ENCODE measurements at regions not wholly inside any gene's neighbourhood (a gene's known extent, or its start where the extent isn't known, plus 50 kb on each side); places are given as distances from the start of the nearest gene placed in this dataset.

- Mint-ChIP-seq H3K4me3 (no peak overlapping the region), H3K27ac (no peak overlapping the region), H3K36me3 (ENCODE audit: low read depth) (no peaks in the 10 kb centered on the region), H3K4me1 (peaks cover 37% of the 10 kb centered on the region), H3K9me3 (no peaks in the 10 kb centered on the region), H3K27me3 (ENCODE audit: insufficient read depth, low read depth, poor library complexity) (peaks cover 6% of the 10 kb centered on the region)
- TF ChIP-seq JUNB (IDR thresholded peaks at IDR 0.05; ENCODE audit: unreplicated experiment) (no peak), EZH2 (IDR thresholded peaks at IDR 0.05; ENCODE audit: low read depth, unreplicated experiment) (no peak), STAT1 (IDR thresholded peaks at IDR 0.05; ENCODE audit: unreplicated experiment) (no peak), ZNF462 (CRISPR knock-in tag; IDR thresholded peaks at IDR 0.05) (no peak), ZNF331 (CRISPR knock-in tag; IDR thresholded peaks at IDR 0.05; ENCODE audit: low read depth) (no peak), CREB1 (CRISPR knock-in tag; IDR thresholded peaks at IDR 0.05; ENCODE audit: low read depth) (no peak), NANOG (IDR thresholded peaks at IDR 0.05; ENCODE audit: borderline replicate concordance) (no peak)
- Histone ChIP-seq H3K27ac (ENCODE audit: low read depth) (no peak overlapping the region), H3K9me2 (ENCODE audit: insufficient read depth) (no peaks in the 10 kb centered on the region), H3K4me3 (no peak overlapping the region), H3K27me3 (ENCODE audit: insufficient read depth) (no peaks in the 10 kb centered on the region), H2AFZ (no peak overlapping the region), H4K20me1 (replicated peaks; ENCODE audit: insufficient read depth) (no peaks in the 10 kb centered on the region), H3K36me3 (ENCODE audit: insufficient read depth) (no peaks in the 10 kb centered on the region), H3K4me2 (no peak overlapping the region), H3F3A (replicated peaks; ENCODE audit: low read depth) (no peaks in the 10 kb centered on the region), H3K4me1 (ENCODE audit: insufficient read depth) (peaks cover 35% of the 10 kb centered on the region), H3K79me2 (replicated peaks; ENCODE audit: insufficient read depth) (no peaks in the 10 kb centered on the region)
- no peak for DNase-seq (ENCODE audit: low spot score)
- ATAC-seq = no peak
Measured at GRCh38 chr12:75974323-75975187, 57.0 kb downstream of the PHLDA1 start.

Data from GM23338 (cell line).